SH-SY5Y (cell line): ENCODE measurements at regions not wholly inside any gene's neighbourhood (a gene's known extent, or its start where the extent isn't known, plus 50 kb on each side); places are given as distances from the start of the nearest gene placed in this dataset.

ENCODE experiments used
- GATA2 ChIP-seq: IDR thresholded peaks from 2 replicates; pipeline ENCODE4 v1.6.1; 2011; ENCODE audit warnings: mild to moderate bottlenecking, low read depth, low read length
- GATA3 ChIP-seq: IDR thresholded peaks from 2 replicates; pipeline ENCODE4 v1.6.1; 2011; ENCODE audit warnings: low read depth, mild to moderate bottlenecking, low read length, moderate library complexity

DNA sequence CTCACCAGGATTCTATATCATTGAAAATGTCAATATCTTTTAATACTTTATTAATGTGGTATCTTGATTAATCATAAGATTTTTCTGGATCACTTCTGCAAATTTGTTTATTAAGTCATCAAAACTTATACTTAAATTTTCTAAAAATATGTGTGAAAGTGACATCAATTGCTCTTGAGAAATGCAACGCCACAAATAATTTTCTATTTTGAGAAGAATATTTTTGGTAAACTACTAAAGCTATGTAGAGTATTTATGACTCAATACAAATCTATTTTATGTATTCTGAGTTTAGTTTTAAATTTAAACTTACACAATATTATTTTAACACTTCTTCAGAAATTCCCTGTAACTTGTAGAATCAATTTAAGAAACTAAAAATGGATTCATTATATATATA is 263.3 kb downstream of the RASSF9 start:
- TF ChIP-seq GATA2 (no peak), GATA3 (no peak)
